HCT116 (cell line): ENCODE measurements at regions not wholly inside any gene's neighbourhood (a gene's known extent, or its start where the extent isn't known, plus 50 kb on each side); places are given as distances from the start of the nearest gene placed in this dataset.
A peak's percentile ranks its signal among the peaks of the same experiment; 100 is the strongest.

Source experiments
- ATAC-seq: fragments of 200-7000 bp; cut with Tn5 transposase; 2 replicates; pipeline ENCODE4 v1.9.1; 2020; ENCODE audit warnings: mild to moderate bottlenecking, moderate library complexity
- BruUV-seq: library from RNA; stranded (reverse); fragments of 400-500 nt; replicated peaks from 2 replicates; lab custom pipeline; 2021; lab: Mats Ljungman, UMichigan
- CTCF ChIA-PET: fragments of 300-600 bp; sonication (Branson Sonifier 250); formaldehyde crosslinking; loops from one replicate; lab custom pipeline; 2021; ENCODE audit warnings: antibody characterized with exemption; lab: Charles Lee
- POLR2A ChIA-PET: fragments of 300-600, 350-600 bp; sonication (Branson Sonifier 250); formaldehyde crosslinking; loops from one replicate; lab custom pipeline; 2021; ENCODE audit warnings: antibody characterized with exemption; lab: Charles Lee
- RAD21 ChIA-PET, 2 experiments: fragments of 300-600 bp; sonication (Branson Sonifier 250); formaldehyde crosslinking; loops; one replicate each; lab custom pipeline; 2023; ENCODE audit warnings: low total read pairs in 2 of 2; ENCODE audit not compliant: uncharacterized antibody in 2 of 2, unreplicated experiment in 2 of 2, low non-redundant PET in 1 of 2; lab: Charles Lee
- DNase-seq: peaks from one replicate; pipeline ENCODE4 v3.0.0-alpha.2; 2010; ENCODE audit warnings: low read depth, low spot score
- H2AFZ ChIP-seq: fragments of 200-600 bp; shearing (Covaris generic), sonication (generic); 2 replicates; pipeline ENCODE4 v1.6.1; 2017; ENCODE audit warnings: low read depth, mixed run types, mixed read lengths, antibody characterized with exemption, low read length; ENCODE audit not compliant: poor library complexity, severe bottlenecking
- H3K27ac ChIP-seq: 2 replicates; pipeline ENCODE4 v1.5.1; 2012; ENCODE audit warnings: low read depth, low read length
- H3K27me3 ChIP-seq: fragments of 200-600 bp; sonication (generic); 2 replicates; pipeline ENCODE4 v1.6.1; 2016; ENCODE audit warnings: mixed run types, low read length, mixed read lengths; ENCODE audit not compliant: insufficient read depth
- H3K36me3 ChIP-seq, 2 experiments: fragments of 200-500 bp in 1 of 2; fragments of 200-600 bp in 1 of 2; sonication (Bioruptor generic) in 1 of 2; sonication (generic) in 1 of 2; 2 replicates each; pipeline versions ENCODE4 v1.5.1 to v1.6.1; 2014 to 2016; ENCODE audit warnings: low read length in 2 of 2, inconsistent platforms in 1 of 2, mixed read lengths in 1 of 2, mixed run types in 1 of 2; ENCODE audit not compliant: insufficient read depth in 2 of 2, control insufficient read depth in 1 of 2
- H3K4me1 ChIP-seq, 2 experiments: fragments of 200-600 bp in 1 of 2; sonication (generic) in 1 of 2; 2 replicates each; pipeline versions ENCODE4 v1.5.1 to v1.6.1; 2012 to 2017; ENCODE audit warnings: low read length in 2 of 2, inconsistent platforms in 1 of 2, mild to moderate bottlenecking in 1 of 2, mixed read lengths in 1 of 2, mixed run types in 1 of 2, moderate library complexity in 1 of 2; ENCODE audit not compliant: insufficient read depth in 2 of 2, control insufficient read depth in 1 of 2
- H3K4me2 ChIP-seq: fragments of 200-600 bp; sonication (generic); 2 replicates; pipeline ENCODE4 v1.6.1; 2017; ENCODE audit warnings: mixed run types, low read length, mixed read lengths
- H3K4me3 ChIP-seq, 2 experiments: fragments of 200-600 bp in 1 of 2; sonication (generic) in 1 of 2; replicated peaks in 1 of 2; 2 replicates each; pipeline ENCODE4 v1.5.1; 2011 to 2016; ENCODE audit warnings: low read length in 2 of 2, control low read depth in 1 of 2, low read depth in 1 of 2, mild to moderate bottlenecking in 1 of 2, mixed read lengths in 1 of 2, mixed run types in 1 of 2
- H3K79me2 ChIP-seq: fragments of 200-600 bp; sonication (generic); 2 replicates; pipeline ENCODE4 v1.6.1; 2017; ENCODE audit warnings: mild to moderate bottlenecking, mixed run types, low read length, moderate library complexity, mixed read lengths; ENCODE audit not compliant: insufficient read depth
- H3K9ac ChIP-seq: fragments of 200-600 bp; sonication (generic); 2 replicates; pipeline ENCODE4 v1.6.1; 2016; ENCODE audit warnings: low read length, mixed read lengths
- H3K9me2 ChIP-seq: fragments of 200-600 bp; sonication (generic), shearing (Covaris generic); 2 replicates; pipeline ENCODE4 v1.6.1; 2017; ENCODE audit warnings: mixed run types, mild to moderate bottlenecking, moderate library complexity; ENCODE audit not compliant: insufficient read depth
- H3K9me3 ChIP-seq, 2 experiments: fragments of 200-500 bp in 1 of 2; fragments of 200-600 bp in 1 of 2; sonication (Bioruptor generic) in 1 of 2; sonication (generic) in 1 of 2; 2 replicates each; pipeline ENCODE4 v1.6.1; 2014 to 2017; ENCODE audit warnings: low read length in 2 of 2, mixed read lengths in 2 of 2, inconsistent platforms in 1 of 2, low read depth in 1 of 2, mild to moderate bottlenecking in 1 of 2, mixed run types in 1 of 2, moderate library complexity in 1 of 2; ENCODE audit not compliant: control insufficient read depth in 1 of 2, insufficient read depth in 1 of 2
- H4K20me1 ChIP-seq: fragments of 200-600 bp; sonication (generic), shearing (Covaris generic); 2 replicates; pipeline ENCODE4 v1.6.1; 2017; ENCODE audit warnings: mixed run types, mild to moderate bottlenecking, moderate library complexity; ENCODE audit not compliant: insufficient read depth
- CBX3 ChIP-seq: IDR thresholded peaks from 2 replicates; pipeline ENCODE4 v1.6.1; 2012; ENCODE audit warnings: low read depth
- CEBPB ChIP-seq: IDR thresholded peaks from 2 replicates; pipeline ENCODE4 v1.6.1; 2012; ENCODE audit warnings: low read depth
- EZH2 ChIP-seq: fragments of 200-600 bp; sonication (generic); IDR thresholded peaks from 2 replicates; pipeline ENCODE4 v1.6.1; 2017; ENCODE audit warnings: antibody characterized with exemption, mixed run types
- EZH2phosphoT487 ChIP-seq: fragments of 200-600 bp; IDR thresholded peaks from 2 replicates; pipeline ENCODE4 v1.6.1; 2018; ENCODE audit warnings: antibody characterized with exemption, borderline replicate concordance
- JUND ChIP-seq: IDR thresholded peaks from 2 replicates; pipeline ENCODE4 v1.6.1; 2012
- POLR2A ChIP-seq: IDR thresholded peaks from 2 replicates; pipeline ENCODE4 v1.7.0; 2011; ENCODE audit warnings: borderline replicate concordance; ENCODE audit not compliant: insufficient read depth, insufficient read length; ENCODE audit errors: extremely low read depth
- POLR2AphosphoS5 ChIP-seq: IDR thresholded peaks from 2 replicates; pipeline ENCODE4 v1.6.1; 2011; ENCODE audit warnings: mild to moderate bottlenecking, low read depth, low read length, moderate library complexity
- RAD21 ChIP-seq: IDR thresholded peaks from 2 replicates; pipeline ENCODE4 v1.6.1; 2012; ENCODE audit warnings: low read depth, mild to moderate bottlenecking
- SIN3A ChIP-seq: IDR thresholded peaks from 2 replicates; pipeline ENCODE4 v1.6.1; 2012; ENCODE audit warnings: low read depth
- SP1 ChIP-seq: IDR thresholded peaks from 2 replicates; pipeline ENCODE4 v1.6.1; 2012; ENCODE audit warnings: low read depth
- YY1 ChIP-seq: IDR thresholded peaks from 2 replicates; pipeline ENCODE4 v1.6.1; 2011; ENCODE audit warnings: low read length, low read depth, moderate library complexity, mild to moderate bottlenecking; ENCODE audit not compliant: insufficient replicate concordance; ENCODE audit errors: extremely low read depth
- ZFX ChIP-seq: fragments of 450-650 bp; IDR thresholded peaks from 2 replicates; pipeline ENCODE4 v1.6.1; 2017
- ZNF274 ChIP-seq: fragments of 200-500 bp; sonication (Bioruptor generic); IDR thresholded peaks from 2 replicates; pipeline ENCODE4 v1.6.1; 2014; ENCODE audit warnings: mild to moderate bottlenecking, low read depth, low read length, inconsistent platforms
- intact Hi-C: fragments of 100-400 bp; cut with micrococcal nuclease; formaldehyde crosslinking; loops from 2 replicates; pipeline ENCODE4 v1.10.0; 2022
- TF ChIP-seq, protein P1 (sequence below), 3 experiments: fragments of 200-600 bp in 1 of 3; sonication (generic) in 1 of 3; IDR thresholded peaks in 2 of 3; conservative IDR thresholded peaks in 1 of 3; 2 replicates each; pipeline ENCODE4 v1.5.1; 2012 to 2017; ENCODE audit warnings: low read depth in 2 of 3, low read length in 2 of 3, antibody characterized with exemption in 1 of 3, borderline replicate concordance in 1 of 3, control low read depth in 1 of 3, mild to moderate bottlenecking in 1 of 3, mixed read lengths in 1 of 3, mixed run types in 1 of 3, moderate library complexity in 1 of 3; ENCODE audit not compliant: insufficient read depth in 1 of 3
- TF ChIP-seq, protein P2 (sequence below): IDR thresholded peaks from 2 replicates; pipeline ENCODE4 v1.6.1; 2012

DNA sequence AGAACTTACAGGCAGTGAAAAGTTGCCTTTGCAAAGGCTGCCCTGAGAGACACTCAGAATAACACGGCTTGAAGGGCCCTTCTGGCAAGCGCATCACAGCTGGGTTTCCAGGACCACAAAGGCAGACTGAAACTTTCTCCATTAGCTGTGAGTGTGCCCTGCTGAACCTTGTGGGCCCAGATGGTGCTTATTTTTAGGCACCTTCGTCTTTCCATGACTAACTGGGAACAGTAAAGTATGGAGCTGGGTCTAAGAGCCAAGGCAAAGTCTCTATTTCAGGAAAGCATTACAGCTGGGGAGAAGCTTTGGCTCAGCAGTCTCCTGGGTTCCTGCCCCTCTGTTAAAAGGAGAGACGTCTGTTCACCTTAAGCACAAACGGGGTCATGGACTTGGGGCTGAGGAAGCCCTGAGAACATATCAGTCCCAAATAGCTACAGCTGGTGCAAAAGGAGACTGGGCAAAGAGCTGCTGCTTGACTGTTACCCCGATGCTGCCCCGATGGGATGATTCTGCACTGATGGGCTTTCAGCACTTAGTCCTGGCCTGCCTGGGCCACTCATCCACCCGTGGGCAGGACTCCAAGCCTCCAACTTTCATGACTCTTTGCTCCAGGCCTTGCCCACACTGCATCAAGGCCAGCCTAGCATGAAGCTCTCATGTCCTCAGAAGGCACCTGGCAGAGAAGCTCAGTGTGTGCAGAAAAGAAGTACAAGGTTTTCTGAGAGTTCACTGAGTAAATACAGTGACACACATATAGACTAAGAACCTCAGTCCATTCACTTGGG is 248.3 kb downstream of the PHLDA1 start:
- Histone ChIP-seq H4K20me1 (no peaks in the 10 kb centered on the region), H3K9me3 (peaks cover 0 to 4% of the 10 kb centered on the region in 2 experiments; a peak in 1 of 4 replicates)
- intact Hi-C loops, result no loop called here
- no peak for DNase-seq
- ChIA-PET POLR2A (interaction anchor here (1.6 to 1.9 kb wide), 2 partner anchors 124 to 249 kb away, joined by 5 to 7 read pairs; partner anchors contain the start of gene PHLDA1), RAD21 (no interaction called here)
- TF ChIP-seq JUND, result no peak
- TF ChIP-seq RAD21, result no peak
- TF ChIP-seq, protein P1, sequence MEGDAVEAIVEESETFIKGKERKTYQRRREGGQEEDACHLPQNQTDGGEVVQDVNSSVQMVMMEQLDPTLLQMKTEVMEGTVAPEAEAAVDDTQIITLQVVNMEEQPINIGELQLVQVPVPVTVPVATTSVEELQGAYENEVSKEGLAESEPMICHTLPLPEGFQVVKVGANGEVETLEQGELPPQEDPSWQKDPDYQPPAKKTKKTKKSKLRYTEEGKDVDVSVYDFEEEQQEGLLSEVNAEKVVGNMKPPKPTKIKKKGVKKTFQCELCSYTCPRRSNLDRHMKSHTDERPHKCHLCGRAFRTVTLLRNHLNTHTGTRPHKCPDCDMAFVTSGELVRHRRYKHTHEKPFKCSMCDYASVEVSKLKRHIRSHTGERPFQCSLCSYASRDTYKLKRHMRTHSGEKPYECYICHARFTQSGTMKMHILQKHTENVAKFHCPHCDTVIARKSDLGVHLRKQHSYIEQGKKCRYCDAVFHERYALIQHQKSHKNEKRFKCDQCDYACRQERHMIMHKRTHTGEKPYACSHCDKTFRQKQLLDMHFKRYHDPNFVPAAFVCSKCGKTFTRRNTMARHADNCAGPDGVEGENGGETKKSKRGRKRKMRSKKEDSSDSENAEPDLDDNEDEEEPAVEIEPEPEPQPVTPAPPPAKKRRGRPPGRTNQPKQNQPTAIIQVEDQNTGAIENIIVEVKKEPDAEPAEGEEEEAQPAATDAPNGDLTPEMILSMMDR (IDR thresholded peaks at IDR 0.05 in 2 of 3, conservative IDR thresholded peaks at IDR 0.05 in 1 of 3; ENCODE audit: borderline replicate concordance in 1 of 3, insufficient read depth in 1 of 3, low read depth in 2 of 3, low read length in 2 of 3), result no peak
- TF ChIP-seq CEBPB, result no peak
- no peak for TF ChIP-seq POLR2AphosphoS5
- TF ChIP-seq POLR2A, result no peak
- no peak for TF ChIP-seq ZFX
- no peak for TF ChIP-seq YY1
- TF ChIP-seq, protein P2, sequence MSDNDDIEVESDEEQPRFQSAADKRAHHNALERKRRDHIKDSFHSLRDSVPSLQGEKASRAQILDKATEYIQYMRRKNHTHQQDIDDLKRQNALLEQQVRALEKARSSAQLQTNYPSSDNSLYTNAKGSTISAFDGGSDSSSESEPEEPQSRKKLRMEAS, result no peak
- TF ChIP-seq EZH2phosphoT487, result no peak
- no peak for TF ChIP-seq SP1
- TF ChIP-seq SIN3A, result no peak
- no peak for TF ChIP-seq EZH2
- no peak for TF ChIP-seq ZNF274
- TF ChIP-seq CBX3, result no peak
- TF ChIP-seq, all 23 proteins: peak for 0
- Histone ChIP-seq H3K9ac (no peak overlapping the region), H2AFZ (no peak overlapping the region), H3K27me3 (no peaks in the 10 kb centered on the region), H3K27ac (peak overlapping the region; percentile 97), H3K36me3 (no peaks in the 10 kb centered on the region), H3K4me3 (no peak overlapping the region), H3K4me2 (no peak overlapping the region), H3K9me2 (no peaks in the 10 kb centered on the region), H3K4me1 (peaks cover 74 to 94% of the 10 kb centered on the region in 2 experiments), H3K79me2 (no peaks in the 10 kb centered on the region)
- no peak for ATAC-seq
- BruUV-seq, result no TSS peak
- CTCF ChIA-PET, result no interaction called here
